Cardiac muscle cell (in vitro differentiated cells and primary cell): ENCODE measurements at regions not wholly inside any gene's neighbourhood (a gene's known extent, or its start where the extent isn't known, plus 50 kb on each side); places are given as distances from the start of the nearest gene placed in this dataset.

Experiments used
- DNase-seq, 2 donors: peaks; one replicate each; pipeline versions ENCODE4 v3.0.0 to v3.0.0-alpha.2; 2010 to 2017; ENCODE audit warnings: low read depth in 1 of 2, low spot score in 1 of 2
- H3K27ac ChIP-seq: fragments of 200-600 bp; sonication (generic); 2 replicates; pipeline ENCODE4 v1.5.1; 2016
- H3K27me3 ChIP-seq: fragments of 200-600 bp; sonication (generic); 2 replicates; pipeline ENCODE4 v1.6.0; 2016; ENCODE audit warnings: control low read depth
- H3K36me3 ChIP-seq: fragments of 200-600 bp; sonication (generic); 2 replicates; pipeline ENCODE4 v1.5.1; 2016; ENCODE audit warnings: control low read depth
- H3K4me1 ChIP-seq: fragments of 200-600 bp; sonication (generic); 2 replicates; pipeline ENCODE4 v1.8.1; 2017; ENCODE audit warnings: low read depth, mild to moderate bottlenecking, mixed run types
- H3K4me3 ChIP-seq: fragments of 200-600 bp; sonication (generic); 2 replicates; pipeline ENCODE4 v1.5.1; 2016; ENCODE audit warnings: mild to moderate bottlenecking
- H3K9me3 ChIP-seq: fragments of 200-600 bp; sonication (generic); 2 replicates; pipeline ENCODE4 v1.5.1; 2017; ENCODE audit warnings: low read depth, mild to moderate bottlenecking, control low read depth
- CTCF ChIP-seq: IDR thresholded peaks from 2 replicates; pipeline ENCODE4 v1.5.1; 2012; ENCODE audit warnings: low read depth, mild to moderate bottlenecking, low read length

GRCh38 chr9:75447281-75447680 lies 359.0 kb downstream of the OSTF1 start:
- TF ChIP-seq CTCF = no peak
- no peak for DNase-seq
- Histone ChIP-seq H3K9me3 (no peaks in the 10 kb centered on the region), H3K36me3 (no peaks in the 10 kb centered on the region), H3K27me3 (no peaks in the 10 kb centered on the region), H3K4me1 (no peaks in the 10 kb centered on the region), H3K4me3 (no peak overlapping the region), H3K27ac (no peak overlapping the region)

DNA sequence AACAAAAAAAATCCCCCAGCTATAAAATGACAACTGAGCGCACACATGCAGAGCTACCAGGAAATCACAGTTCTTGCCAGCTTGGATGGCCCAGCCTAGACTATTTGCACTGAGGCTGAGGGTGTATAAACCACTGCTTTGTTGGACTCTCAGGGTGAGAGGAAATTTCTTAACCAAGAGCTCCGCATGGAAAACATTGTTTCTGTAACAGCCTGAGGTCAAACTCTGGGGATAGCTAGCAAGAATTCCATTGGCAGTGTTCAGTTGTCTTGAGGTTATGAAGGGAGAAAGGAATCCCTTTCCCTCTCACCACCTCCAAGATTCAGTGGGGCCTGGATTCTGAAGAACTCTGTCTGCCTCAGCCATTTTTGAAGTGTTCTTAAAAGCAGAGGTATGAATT lies 360.0 kb downstream of the OSTF1 start:
- no peak overlapping the region for H3K27ac ChIP-seq
- no peak overlapping the region for H3K4me3 ChIP-seq
- no peaks in the 10 kb centered on the region for H3K27me3 ChIP-seq
- no peak for TF ChIP-seq CTCF
- H3K36me3 ChIP-seq = no peaks in the 10 kb centered on the region
- H3K4me1 ChIP-seq = no peaks in the 10 kb centered on the region
- no peak for DNase-seq
- H3K9me3 ChIP-seq = no peaks in the 10 kb centered on the region

- Histone ChIP-seq H3K4me1 (no peaks in the 10 kb centered on the region), H3K36me3 (no peaks in the 10 kb centered on the region), H3K27ac (no peak overlapping the region), H3K27me3 (no peaks in the 10 kb centered on the region), H3K4me3 (no peak overlapping the region), H3K9me3 (no peaks in the 10 kb centered on the region)
- TF ChIP-seq CTCF = no peak
- no peak for DNase-seq
These were observed 360.6 kb downstream of the OSTF1 start for GRCh38 chr9:75448955-75449354.

- H3K9me3 ChIP-seq = no peaks in the 10 kb centered on the region
- no peaks in the 10 kb centered on the region for H3K4me1 ChIP-seq
- H3K27ac ChIP-seq = no peak overlapping the region
- H3K27me3 ChIP-seq = no peaks in the 10 kb centered on the region
- TF ChIP-seq CTCF = no peak
- no peaks in the 10 kb centered on the region for H3K36me3 ChIP-seq
- DNase-seq = no peak
- H3K4me3 ChIP-seq = no peak overlapping the region
These were observed 362.7 kb downstream of the OSTF1 start for GRCh38 chr9:75451045-75451444.

DNA sequence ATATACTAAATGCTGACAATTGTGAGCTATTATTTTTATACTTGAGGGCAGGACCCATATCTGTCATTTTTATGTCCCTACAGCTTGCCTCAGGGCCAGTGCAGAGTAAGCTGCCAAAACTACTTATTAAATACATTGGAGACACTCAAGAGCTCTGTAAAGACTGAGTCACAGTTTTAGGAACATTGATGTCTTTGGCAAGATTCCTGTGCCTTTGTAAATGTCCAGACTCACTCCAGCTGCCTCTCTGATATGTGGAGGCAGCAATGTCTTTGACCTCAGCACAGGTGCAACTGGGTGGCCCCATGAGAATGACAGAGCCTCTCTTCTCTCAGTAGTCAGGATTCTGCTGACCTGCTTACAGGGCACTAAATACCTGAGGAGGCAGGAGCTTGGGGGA lies 363.2 kb downstream of the OSTF1 start:
- H3K9me3 ChIP-seq = no peaks in the 10 kb centered on the region
- no peaks in the 10 kb centered on the region for H3K36me3 ChIP-seq
- no peak overlapping the region for H3K4me3 ChIP-seq
- TF ChIP-seq CTCF = no peak
- H3K4me1 ChIP-seq = no peaks in the 10 kb centered on the region
- no peak overlapping the region for H3K27ac ChIP-seq
- no peaks in the 10 kb centered on the region for H3K27me3 ChIP-seq
- DNase-seq = no peak

DNA sequence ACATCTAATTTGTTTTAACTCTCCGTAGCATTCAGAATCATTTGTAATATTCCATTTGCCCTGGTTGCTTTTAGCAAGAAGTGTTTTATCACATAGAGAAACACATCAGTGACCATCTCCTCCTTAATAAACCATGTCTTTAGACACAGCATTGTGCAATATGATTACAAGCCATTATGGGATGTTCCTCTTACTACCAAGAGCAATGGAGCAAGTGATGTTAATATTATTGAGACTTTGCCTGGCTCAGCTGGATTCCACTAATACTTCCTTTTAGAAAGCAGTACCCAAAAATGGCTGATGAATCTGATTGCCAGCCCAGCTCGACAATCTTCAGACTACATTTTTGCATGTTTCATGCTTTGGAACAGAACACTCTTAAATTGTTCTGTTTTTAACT lies 364.2 kb downstream of the OSTF1 start:
- Histone ChIP-seq H3K9me3 (no peaks in the 10 kb centered on the region), H3K4me3 (no peak overlapping the region), H3K27ac (no peak overlapping the region), H3K4me1 (no peaks in the 10 kb centered on the region), H3K36me3 (no peaks in the 10 kb centered on the region), H3K27me3 (no peaks in the 10 kb centered on the region)
- no peak for TF ChIP-seq CTCF
- DNase-seq = no peak
